PC-3 (cell line): ENCODE measurements at regions not wholly inside any gene's neighbourhood (a gene's known extent, or its start where the extent isn't known, plus 50 kb on each side); places are given as distances from the start of the nearest gene placed in this dataset.

Source experiments
- ATAC-seq: fragments of 200-7000 bp; cut with Tn5 transposase; 2 replicates; pipeline ENCODE4 v1.9.1; 2020; ENCODE audit warnings: mild to moderate bottlenecking, moderate library complexity
- BruUV-seq: library from RNA; stranded (reverse); fragments of 400-500 nt; replicated peaks from 2 replicates; lab custom pipeline; 2021; lab: Mats Ljungman, UMichigan
- CTCF ChIA-PET: fragments of 300-600 bp; sonication (Branson Sonifier 250); formaldehyde crosslinking; loops from one replicate; lab custom pipeline; 2022; ENCODE audit warnings: antibody characterized with exemption; lab: Charles Lee
- POLR2A ChIA-PET: fragments of 300-600 bp; sonication (Branson Sonifier 250); formaldehyde crosslinking; loops from one replicate; lab custom pipeline; 2022; ENCODE audit warnings: antibody characterized with exemption; ENCODE audit not compliant: unreplicated experiment; lab: Charles Lee
- DNase-seq: peaks from one replicate; pipeline ENCODE4 v3.0.0-alpha.2; 2015
- H2AFZ ChIP-seq: fragments of 300-600 bp; sonication (generic); 2 replicates; pipeline ENCODE4 v1.6.0; 2016; ENCODE audit warnings: antibody characterized with exemption, low read length
- H3F3A ChIP-seq: fragments of 300-600 bp; sonication (generic); one replicate; pipeline ENCODE4 v1.6.0; 2017; ENCODE audit warnings: antibody characterized with exemption, low read length, control low read depth, mild to moderate bottlenecking; ENCODE audit not compliant: unreplicated experiment
- H3K27ac ChIP-seq: fragments of 300-600 bp; sonication (generic); 2 replicates; pipeline ENCODE4 v1.5.1; 2016; ENCODE audit warnings: mild to moderate bottlenecking, low read length
- H3K27me3 ChIP-seq: fragments of 300-600 bp; sonication (generic); 2 replicates; pipeline ENCODE4 v1.6.1; 2016; ENCODE audit warnings: low read length, mixed read lengths
- H3K36me3 ChIP-seq: fragments of 300-600 bp; sonication (generic); 2 replicates; pipeline ENCODE4 v1.6.1; 2016; ENCODE audit warnings: low read depth, mixed run types, low read length, mixed read lengths
- H3K4me1 ChIP-seq: fragments of 300-600 bp; sonication (generic); 2 replicates; pipeline ENCODE4 v1.5.1; 2016; ENCODE audit warnings: low read length; ENCODE audit not compliant: insufficient read depth
- H3K4me2 ChIP-seq: fragments of 300-600 bp; sonication (generic); 2 replicates; pipeline ENCODE4 v1.6.0; 2016; ENCODE audit warnings: low read length
- H3K4me3 ChIP-seq: fragments of 300-600 bp; sonication (generic); 2 replicates; pipeline ENCODE4 v1.5.1; 2016; ENCODE audit warnings: mild to moderate bottlenecking, low read length, mixed read lengths
- H3K79me2 ChIP-seq: fragments of 300-600 bp; sonication (generic); 2 replicates; pipeline ENCODE4 v1.6.1; 2017; ENCODE audit warnings: low read length, mixed read lengths
- H3K9ac ChIP-seq: fragments of 300-600 bp; sonication (generic); 2 replicates; pipeline ENCODE4 v1.6.0; 2016; ENCODE audit warnings: mild to moderate bottlenecking, low read length
- H3K9me2 ChIP-seq: fragments of 300-600 bp; sonication (generic); replicated peaks from 2 replicates; pipeline ENCODE4 v1.6.1; 2016; ENCODE audit warnings: mixed run types, low read length, mixed read lengths
- H3K9me3 ChIP-seq: fragments of 300-600 bp; sonication (generic); 2 replicates; pipeline ENCODE4 v1.6.1; 2016; ENCODE audit warnings: low read length, mixed read lengths
- H4K20me1 ChIP-seq: fragments of 300-600 bp; sonication (generic); 2 replicates; pipeline ENCODE4 v1.6.1; 2016; ENCODE audit warnings: low read length, mixed read lengths
- EZH2 ChIP-seq: fragments of 300-600 bp; sonication (generic); IDR thresholded peaks from one replicate; pipeline ENCODE4 v1.6.1; 2017; ENCODE audit warnings: antibody characterized with exemption, mild to moderate bottlenecking, low read length; ENCODE audit not compliant: unreplicated experiment
- EZH2phosphoT487 ChIP-seq: fragments of 300-600 bp; sonication (generic); IDR thresholded peaks from 2 replicates; pipeline ENCODE4 v1.6.1; 2018; ENCODE audit warnings: mild to moderate bottlenecking, antibody characterized with exemption, low read length, borderline replicate concordance
- intact Hi-C: fragments of 100-400 bp; cut with micrococcal nuclease; formaldehyde crosslinking; loops from 2 replicates; pipeline ENCODE4 v1.9.0; 2023
- TF ChIP-seq, protein P1 (sequence below): fragments of 300-600 bp; sonication (generic); conservative IDR thresholded peaks from 2 replicates; pipeline ENCODE4 v1.5.1; 2017; ENCODE audit warnings: antibody characterized with exemption, low read depth, mild to moderate bottlenecking, low read length

DNA sequence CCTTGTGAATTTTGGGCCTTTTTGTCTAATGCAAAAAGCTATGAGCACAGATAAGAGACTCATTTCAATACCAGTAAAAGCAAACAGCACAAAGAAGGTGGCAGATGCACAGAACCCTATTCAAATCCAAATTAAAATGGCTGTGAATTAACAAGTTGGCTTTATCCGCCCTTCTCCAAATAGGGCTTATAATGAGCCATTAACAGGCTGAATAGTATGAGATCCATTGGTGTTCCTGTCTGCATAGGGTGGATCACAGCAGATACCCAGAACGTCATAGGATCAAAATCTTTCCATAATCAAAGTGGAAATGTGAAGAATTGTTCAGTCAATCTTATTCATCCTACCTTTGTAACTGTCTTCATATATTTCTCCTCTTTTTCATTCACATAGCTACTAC lies 282.4 kb upstream of the UMPS start:
- ChIA-PET POLR2A (no interaction called here), CTCF (no interaction called here)
- H3K27ac ChIP-seq, result no peak overlapping the region
- H3K9me2 ChIP-seq, result no peaks in the 10 kb centered on the region
- H3F3A ChIP-seq, result no peaks in the 10 kb centered on the region
- no peaks in the 10 kb centered on the region for H3K9me3 ChIP-seq
- ATAC-seq (no peak), DNase-seq (no peak)
- no peak overlapping the region for H2AFZ ChIP-seq
- H3K4me1 ChIP-seq, result no peaks in the 10 kb centered on the region
- BruUV-seq, result no TSS peak
- H3K79me2 ChIP-seq, result no peaks in the 10 kb centered on the region
- no peak overlapping the region for H3K4me2 ChIP-seq
- H4K20me1 ChIP-seq, result no peaks in the 10 kb centered on the region
- TF ChIP-seq EZH2phosphoT487, result no peak
- no peak for TF ChIP-seq EZH2
- TF ChIP-seq, protein P1, sequence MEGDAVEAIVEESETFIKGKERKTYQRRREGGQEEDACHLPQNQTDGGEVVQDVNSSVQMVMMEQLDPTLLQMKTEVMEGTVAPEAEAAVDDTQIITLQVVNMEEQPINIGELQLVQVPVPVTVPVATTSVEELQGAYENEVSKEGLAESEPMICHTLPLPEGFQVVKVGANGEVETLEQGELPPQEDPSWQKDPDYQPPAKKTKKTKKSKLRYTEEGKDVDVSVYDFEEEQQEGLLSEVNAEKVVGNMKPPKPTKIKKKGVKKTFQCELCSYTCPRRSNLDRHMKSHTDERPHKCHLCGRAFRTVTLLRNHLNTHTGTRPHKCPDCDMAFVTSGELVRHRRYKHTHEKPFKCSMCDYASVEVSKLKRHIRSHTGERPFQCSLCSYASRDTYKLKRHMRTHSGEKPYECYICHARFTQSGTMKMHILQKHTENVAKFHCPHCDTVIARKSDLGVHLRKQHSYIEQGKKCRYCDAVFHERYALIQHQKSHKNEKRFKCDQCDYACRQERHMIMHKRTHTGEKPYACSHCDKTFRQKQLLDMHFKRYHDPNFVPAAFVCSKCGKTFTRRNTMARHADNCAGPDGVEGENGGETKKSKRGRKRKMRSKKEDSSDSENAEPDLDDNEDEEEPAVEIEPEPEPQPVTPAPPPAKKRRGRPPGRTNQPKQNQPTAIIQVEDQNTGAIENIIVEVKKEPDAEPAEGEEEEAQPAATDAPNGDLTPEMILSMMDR, result no peak
- H3K27me3 ChIP-seq, result peaks cover 15% of the 10 kb centered on the region; the same call in 1 of the 2 replicates
- intact Hi-C loops, result no loop called here
- H3K4me3 ChIP-seq, result no peak overlapping the region
- no peak overlapping the region for H3K9ac ChIP-seq
- H3K36me3 ChIP-seq, result no peaks in the 10 kb centered on the region

DNA sequence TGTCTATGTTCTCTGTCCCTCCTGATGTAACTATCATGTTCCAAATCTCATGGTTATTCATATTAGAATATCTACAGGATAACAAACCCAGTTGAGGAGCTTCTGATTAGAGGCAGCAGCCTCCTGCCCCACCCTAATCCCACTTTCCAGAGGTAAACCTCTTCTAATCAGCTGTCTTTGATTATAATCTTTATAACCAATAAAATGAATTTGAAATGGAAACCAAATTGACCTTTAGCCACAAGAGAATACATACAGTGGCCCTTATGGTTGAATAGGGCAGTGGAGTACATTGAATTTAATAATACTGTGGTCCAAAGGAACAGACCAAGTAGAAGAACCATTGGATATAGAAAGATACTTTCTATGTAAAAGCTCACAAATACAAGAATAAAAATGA lies 281.3 kb upstream of the UMPS start:
- ATAC-seq, result no peak
- Histone ChIP-seq H3F3A (no peaks in the 10 kb centered on the region), H3K27me3 (peaks cover 15% of the 10 kb centered on the region; the same call in 1 of the 2 replicates), H3K9me3 (no peaks in the 10 kb centered on the region), H3K27ac (no peak overlapping the region), H3K4me2 (no peak overlapping the region), H3K9me2 (no peaks in the 10 kb centered on the region), H4K20me1 (no peaks in the 10 kb centered on the region), H3K79me2 (no peaks in the 10 kb centered on the region), H3K36me3 (no peaks in the 10 kb centered on the region), H3K9ac (no peak overlapping the region), H2AFZ (no peak overlapping the region), H3K4me1 (no peaks in the 10 kb centered on the region), H3K4me3 (no peak overlapping the region)
- POLR2A ChIA-PET, result no interaction called here
- TF ChIP-seq EZH2 (no peak), EZH2phosphoT487 (no peak)
- TF ChIP-seq, protein P1, result no peak
- DNase-seq, result no peak
- CTCF ChIA-PET, result no interaction called here
- intact Hi-C loops, result no loop called here
- BruUV-seq, result no TSS peak

DNA sequence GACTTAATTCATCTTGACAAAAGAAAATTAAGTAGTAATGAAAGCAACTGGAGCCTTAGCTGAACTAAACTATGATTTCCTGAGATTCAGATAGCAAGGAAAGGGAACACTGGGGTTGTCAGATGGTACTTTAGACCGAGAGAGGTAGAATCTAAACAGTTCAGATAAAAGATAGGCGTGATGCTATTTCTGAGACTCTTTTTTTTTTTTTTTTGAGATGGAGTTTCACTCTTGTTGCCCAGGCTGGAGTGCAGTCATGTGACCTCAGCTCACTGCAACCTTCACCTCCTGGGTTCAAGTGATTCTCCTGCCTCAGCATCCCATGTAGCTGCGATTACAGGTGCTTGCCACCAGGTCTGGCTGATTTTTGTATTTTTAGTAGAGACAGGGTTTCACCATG lies 279.9 kb upstream of the UMPS start:
- Histone ChIP-seq H3F3A (no peaks in the 10 kb centered on the region), H3K27ac (no peak overlapping the region), H3K4me1 (no peaks in the 10 kb centered on the region), H2AFZ (no peak overlapping the region), H3K36me3 (no peaks in the 10 kb centered on the region), H3K4me3 (no peak overlapping the region), H3K9me2 (no peaks in the 10 kb centered on the region), H3K9me3 (no peaks in the 10 kb centered on the region), H4K20me1 (no peaks in the 10 kb centered on the region), H3K27me3 (peaks cover 15% of the 10 kb centered on the region; the same call in 1 of the 2 replicates), H3K4me2 (no peak overlapping the region), H3K79me2 (no peaks in the 10 kb centered on the region), H3K9ac (no peak overlapping the region)
- no peak for DNase-seq
- TF ChIP-seq EZH2phosphoT487 (no peak), EZH2 (no peak)
- TF ChIP-seq, protein P1, result no peak
- CTCF ChIA-PET, result no interaction called here
- POLR2A ChIA-PET, result interaction anchor here (0.6 kb wide), 1 partner anchor 907 kb away, joined by 4 read pairs; no protein-coding TSS in a partner anchor
- intact Hi-C loops, result no loop called here
- BruUV-seq, result no TSS peak
- no peak for ATAC-seq
